ENCODE measurements at regions not wholly inside any gene's neighbourhood (a gene's known extent, or its start where the extent isn't known, plus 50 kb on each side); places are given as distances from the start of the nearest gene placed in this dataset.

GRCh38 chr10:33100781-33101391 is 142.9 kb upstream of the ITGB1 start:
- H3K36me3 ChIP-seq: no peaks in the 10 kb centered on the region
- H3K4me3 ChIP-seq: no peak overlapping the region
- no peaks in the 10 kb centered on the region for H3K27me3 ChIP-seq
- no peaks in the 10 kb centered on the region for H3K4me1 ChIP-seq
- no peak for TF ChIP-seq CTCF (IDR thresholded peaks at IDR 0.05)
- DNase-seq (ENCODE audit: low spot score): no peak
- H3K9me3 ChIP-seq: peaks cover 0 to 5% of the 10 kb centered on the region in 2 donors
- no peak overlapping the region for H3K27ac ChIP-seq

GRCh38 chr10:33099748-33100147 is 141.7 kb upstream of the ITGB1 start:
- Histone ChIP-seq H3K36me3 (no peaks in the 10 kb centered on the region), H3K9me3 (peaks cover 0 to 5% of the 10 kb centered on the region in 2 donors), H3K27me3 (no peaks in the 10 kb centered on the region), H3K4me1 (no peaks in the 10 kb centered on the region), H3K4me3 (no peak overlapping the region), H3K27ac (no peak overlapping the region)
- TF ChIP-seq CTCF (IDR thresholded peaks at IDR 0.05): no peak
- no peak for DNase-seq (ENCODE audit: low spot score)

GRCh38 chr10:33098951-33099663 is 141.1 kb upstream of the ITGB1 start:
- Histone ChIP-seq H3K27ac (no peak overlapping the region), H3K4me1 (no peaks in the 10 kb centered on the region), H3K36me3 (no peaks in the 10 kb centered on the region), H3K4me3 (no peak overlapping the region), H3K27me3 (no peaks in the 10 kb centered on the region), H3K9me3 (peaks cover 0 to 5% of the 10 kb centered on the region in 2 donors)
- TF ChIP-seq CTCF (IDR thresholded peaks at IDR 0.05): no peak
- DNase-seq (ENCODE audit: low spot score): no peak

GRCh38 chr10:33095867-33096815 is 138.1 kb upstream of the ITGB1 start:
- Histone ChIP-seq H3K4me3 (no peak overlapping the region), H3K36me3 (no peaks in the 10 kb centered on the region), H3K27ac (no peak overlapping the region), H3K27me3 (no peaks in the 10 kb centered on the region), H3K9me3 (no peaks in the 10 kb centered on the region), H3K4me1 (no peaks in the 10 kb centered on the region)
- no peak for TF ChIP-seq CTCF (IDR thresholded peaks at IDR 0.05)
- DNase-seq (ENCODE audit: low spot score): no peak

- Histone ChIP-seq H3K4me1 (no peaks in the 10 kb centered on the region), H3K27ac (no peak overlapping the region), H3K4me3 (no peak overlapping the region), H3K27me3 (no peaks in the 10 kb centered on the region), H3K9me3 (no peaks in the 10 kb centered on the region), H3K36me3 (no peaks in the 10 kb centered on the region)
- DNase-seq (ENCODE audit: low spot score): no peak
- TF ChIP-seq CTCF (IDR thresholded peaks at IDR 0.05): no peak
Observed at GRCh38 chr10:33094263-33095051, 136.4 kb upstream of the ITGB1 start.
